ENCODE measurements at regions not wholly inside any gene's neighbourhood (a gene's known extent, or its start where the extent isn't known, plus 50 kb on each side); places are given as distances from the start of the nearest gene placed in this dataset.

- TF ChIP-seq EZH2 (IDR thresholded peaks at IDR 0.05; ENCODE audit: low read depth, unreplicated experiment) (no peak), POLR2AphosphoS5 (IDR thresholded peaks at IDR 0.05; ENCODE audit: low read depth) (no peak), CTCF (conservative IDR thresholded peaks at IDR 0.05; ENCODE audit: low read depth in 2 of 2) (no peak), JUNB (IDR thresholded peaks at IDR 0.05; ENCODE audit: unreplicated experiment) (no peak), REST (IDR thresholded peaks at IDR 0.05; ENCODE audit: unreplicated experiment) (no peak), EZH2phosphoT487 (IDR thresholded peaks at IDR 0.05; ENCODE audit: unreplicated experiment) (no peak), ZNF462 (CRISPR knock-in tag; IDR thresholded peaks at IDR 0.05) (no peak), ZNF331 (CRISPR knock-in tag; IDR thresholded peaks at IDR 0.05; ENCODE audit: low read depth) (no peak), CREB1 (CRISPR knock-in tag; IDR thresholded peaks at IDR 0.05; ENCODE audit: low read depth) (no peak), STAT1 (IDR thresholded peaks at IDR 0.05; ENCODE audit: unreplicated experiment) (no peak), ZNF114 (CRISPR knock-in tag; IDR thresholded peaks at IDR 0.05) (no peak), ETS1 (IDR thresholded peaks at IDR 0.05) (no peak)
Observed at GRCh38 chr20:40589581-40589980, 99.5 kb downstream of the MAFB start.
